Left hindlimb (tissue), 1 donor: ENCODE measurements at regions not wholly inside any gene's neighbourhood (a gene's known extent, or its start where the extent isn't known, plus 50 kb on each side); places are given as distances from the start of the nearest gene placed in this dataset.

Source experiments
- DNase-seq: peaks from one replicate; pipeline ENCODE4 v3.0.0-alpha.2; 2018

- no peak for DNase-seq
Observed at GRCh38 chr1:188237573-188238348, 1409.0 kb downstream of the PLA2G4A start.

DNA sequence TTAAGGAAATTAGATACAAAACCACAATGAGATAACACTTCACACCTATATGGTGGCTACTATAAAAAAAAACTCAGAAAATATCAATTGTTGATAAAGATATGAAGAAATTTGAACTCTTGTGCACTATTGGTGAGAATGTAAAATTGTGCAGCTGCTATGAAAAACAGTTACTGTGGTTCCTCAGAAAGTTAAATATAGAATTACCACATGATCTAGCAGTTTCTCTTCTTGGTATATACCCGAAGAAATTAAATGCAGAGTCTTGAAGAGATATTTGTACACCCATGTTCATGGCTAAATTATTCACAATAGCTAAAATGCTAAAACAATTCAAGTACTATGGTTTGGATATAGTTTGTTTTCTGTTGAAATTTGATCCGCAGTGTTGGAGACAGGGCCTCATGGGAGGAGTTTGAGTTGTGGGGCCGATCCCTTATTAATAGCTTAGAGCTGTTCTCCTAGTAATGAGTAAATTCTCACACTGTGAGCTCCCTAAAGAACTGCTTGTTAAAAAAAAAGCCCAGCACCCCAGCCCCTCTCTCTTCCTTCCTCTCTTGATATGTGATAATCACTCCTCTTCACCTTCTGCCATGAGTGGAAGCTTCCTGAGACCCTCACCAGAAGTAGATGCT is 1412.1 kb downstream of the PLA2G4A start:
- no peak for DNase-seq

GRCh38 chr1:188241629-188242028 is 1412.9 kb downstream of the PLA2G4A start:
- DNase-seq, result no peak

- no peak for DNase-seq
Observed at GRCh38 chr1:188243456-188243855, 1414.7 kb downstream of the PLA2G4A start.

DNA sequence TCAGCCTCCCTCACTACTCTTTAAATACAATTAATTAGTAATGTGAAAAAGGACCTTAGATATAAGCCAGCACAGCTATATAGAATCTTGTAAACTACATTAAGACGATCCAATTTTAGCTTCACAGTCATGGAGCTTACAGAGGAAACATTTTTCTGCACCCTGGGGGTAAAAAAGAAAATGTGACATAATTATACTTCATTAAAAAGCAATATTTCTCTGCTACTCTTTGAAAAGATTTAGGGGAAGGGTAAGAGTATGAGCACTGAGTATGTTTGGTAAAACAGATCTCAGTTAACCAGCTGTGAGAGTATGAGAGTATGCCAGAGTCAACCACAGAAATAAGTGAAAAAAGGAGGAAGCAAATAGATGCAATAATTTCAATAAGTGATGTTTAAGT is 1415.9 kb downstream of the PLA2G4A start:
- no peak for DNase-seq

GRCh38 chr1:188247255-188247654 is 1418.5 kb downstream of the PLA2G4A start:
- DNase-seq, result no peak

GRCh38 chr1:188249811-188250210 is 1421.1 kb downstream of the PLA2G4A start:
- DNase-seq, result no peak

DNA sequence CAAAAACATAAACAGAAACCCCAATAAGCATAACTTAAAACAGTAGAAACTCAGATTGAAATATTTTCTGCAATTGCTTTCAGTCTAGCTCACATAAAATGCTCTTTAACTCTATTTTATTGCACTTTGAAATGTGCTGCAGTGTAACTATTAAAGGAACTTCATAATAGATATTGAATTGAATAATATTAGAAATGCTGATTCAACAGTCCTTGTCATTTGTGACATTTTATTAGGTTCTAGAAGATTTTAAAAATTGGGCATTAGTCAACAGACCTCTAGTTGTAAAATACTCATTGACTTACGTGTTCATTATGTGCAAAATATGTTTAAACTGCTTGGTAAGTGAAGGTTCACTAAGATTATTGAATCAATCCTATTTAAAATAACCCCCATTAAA is 1422.3 kb downstream of the PLA2G4A start:
- no peak for DNase-seq

DNA sequence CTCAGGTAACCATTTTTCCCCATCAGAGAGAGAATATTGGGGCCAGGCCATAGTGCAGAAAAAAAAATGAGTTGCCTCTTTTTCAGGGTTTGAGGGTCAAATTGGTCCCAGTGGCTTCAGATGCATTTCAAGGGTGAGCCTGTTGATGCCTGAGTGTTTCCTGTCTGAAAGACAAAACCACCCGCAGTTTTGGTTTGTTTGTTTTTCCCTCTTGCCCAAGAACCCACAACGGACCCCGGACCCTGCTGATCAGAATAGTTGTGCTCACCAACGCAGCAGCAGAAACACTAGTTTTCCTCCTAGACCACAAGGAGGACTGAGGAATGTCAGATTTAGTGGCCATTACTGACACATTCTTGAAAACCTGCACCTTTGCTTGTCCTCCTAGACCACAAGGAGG is 1433.1 kb downstream of the PLA2G4A start:
- DNase-seq, result no peak

GRCh38 chr1:188269956-188270355 is 1441.2 kb downstream of the PLA2G4A start:
- DNase-seq, result no peak

- no peak for DNase-seq
Observed at GRCh38 chr1:188270497-188270896, 1441.7 kb downstream of the PLA2G4A start.

DNA sequence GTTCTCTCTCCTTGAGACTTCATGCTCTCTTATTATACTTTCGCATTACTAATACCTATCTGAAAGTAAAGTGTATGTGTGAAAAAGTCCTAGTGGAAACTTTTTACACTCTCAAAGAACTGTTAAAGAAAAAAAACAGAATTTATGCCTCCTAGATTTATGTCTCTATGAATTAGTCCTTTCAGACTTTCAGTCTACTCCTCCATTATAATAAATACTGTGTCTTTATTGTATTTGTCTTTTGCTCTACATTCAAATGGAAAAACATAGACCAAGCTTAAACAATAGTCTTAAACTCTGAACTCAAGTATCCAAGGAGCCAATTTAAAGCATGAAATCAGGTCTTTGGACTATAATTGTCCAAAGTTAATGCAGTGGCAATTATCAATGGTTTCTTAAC is 1449.0 kb downstream of the PLA2G4A start:
- no peak for DNase-seq

GRCh38 chr1:188281921-188282320 is 1453.2 kb downstream of the PLA2G4A start:
- no peak for DNase-seq

GRCh38 chr1:188295157-188295556 is 1466.4 kb downstream of the PLA2G4A start:
- DNase-seq, result no peak

DNA sequence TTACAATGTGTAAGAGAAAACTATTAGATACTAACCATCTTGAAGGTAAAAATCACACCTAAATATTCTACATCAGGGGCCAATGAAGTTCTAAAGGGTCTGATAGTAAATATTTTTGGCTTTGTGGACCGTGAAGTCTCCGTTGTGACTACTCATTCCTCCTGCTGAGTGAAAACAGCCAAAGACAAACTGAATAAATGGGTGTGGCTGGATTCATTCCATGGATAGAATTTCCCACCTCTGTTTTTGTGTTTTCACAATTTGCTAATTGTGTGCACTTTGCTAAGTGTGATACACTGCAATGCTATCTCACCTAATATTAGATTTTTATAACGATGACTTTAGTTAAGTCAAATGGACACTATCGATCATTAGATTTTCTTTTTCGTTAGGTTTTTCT is 1474.0 kb downstream of the PLA2G4A start:
- DNase-seq, result no peak

DNA sequence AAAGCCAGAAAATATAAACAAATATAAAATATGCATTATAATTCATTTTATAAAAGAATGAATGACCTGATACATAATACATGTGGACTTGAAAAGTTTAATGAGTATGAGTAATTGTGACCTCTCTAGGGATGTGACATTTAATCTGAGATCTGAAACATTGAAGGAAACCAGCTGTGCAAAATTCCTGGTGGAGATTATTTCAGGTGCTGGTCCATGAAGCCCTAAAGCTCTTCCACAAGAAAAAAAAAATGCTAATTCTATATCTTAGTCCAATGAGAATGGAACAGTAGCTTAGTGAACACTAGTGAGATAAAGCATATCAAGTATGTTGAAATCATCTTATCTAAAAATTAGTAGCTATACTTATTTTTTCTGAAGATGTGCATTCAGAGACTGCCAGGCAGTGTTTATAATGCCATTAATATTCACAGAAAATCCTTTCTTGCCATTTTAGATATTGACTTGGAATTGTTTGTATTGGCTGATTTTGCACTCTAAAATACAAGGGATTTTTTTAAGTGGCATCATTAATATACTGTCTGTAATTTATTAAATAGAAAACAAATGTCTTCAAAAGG is 1485.9 kb downstream of the PLA2G4A start:
- no peak for DNase-seq

- DNase-seq, result no peak
Observed at GRCh38 chr1:188317894-188318293, 1489.1 kb downstream of the PLA2G4A start.

GRCh38 chr1:188325211-188325610 is 1496.5 kb downstream of the PLA2G4A start:
- DNase-seq, result no peak

DNA sequence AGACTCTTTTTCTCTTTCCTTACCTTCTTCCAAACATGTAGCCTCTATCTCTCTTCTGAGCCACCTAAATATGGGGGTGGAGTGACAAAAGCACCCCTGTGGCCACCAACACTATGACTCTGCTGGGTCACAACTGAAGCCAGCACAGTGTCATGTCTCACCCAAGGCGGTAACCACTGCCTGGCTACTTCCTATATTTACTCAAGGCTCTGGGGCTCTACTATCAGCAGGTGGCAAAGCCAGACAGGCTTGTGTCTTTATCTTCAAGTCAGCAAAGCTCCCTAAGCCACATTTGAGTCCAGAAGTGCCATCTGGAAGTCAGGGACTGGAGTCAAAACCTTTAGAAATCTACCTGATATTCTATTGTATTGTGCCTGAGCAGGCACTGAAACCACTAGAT is 1515.2 kb downstream of the PLA2G4A start:
- DNase-seq, result no peak

DNA sequence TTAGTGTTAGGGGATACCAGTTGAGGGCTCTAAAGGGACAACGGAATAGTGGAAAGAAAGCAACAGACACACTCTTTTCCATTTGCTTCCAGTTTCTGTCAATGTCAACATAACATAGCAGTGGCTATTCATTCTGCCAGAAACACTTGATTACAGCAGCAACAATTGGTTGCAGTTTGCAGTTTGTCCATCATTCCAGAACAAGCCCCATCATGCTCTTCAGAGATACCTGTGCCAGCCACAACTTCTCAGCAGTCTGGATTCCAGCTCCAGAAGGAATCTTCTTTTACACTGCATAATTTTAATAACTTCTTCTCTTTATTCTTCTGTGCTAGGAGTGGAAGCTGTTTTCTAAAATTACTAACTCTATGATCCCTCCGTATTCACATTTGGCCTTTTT is 1521.4 kb downstream of the PLA2G4A start:
- no peak for DNase-seq

- no peak for DNase-seq
Observed at GRCh38 chr1:188355082-188355481, 1526.3 kb downstream of the PLA2G4A start.

DNA sequence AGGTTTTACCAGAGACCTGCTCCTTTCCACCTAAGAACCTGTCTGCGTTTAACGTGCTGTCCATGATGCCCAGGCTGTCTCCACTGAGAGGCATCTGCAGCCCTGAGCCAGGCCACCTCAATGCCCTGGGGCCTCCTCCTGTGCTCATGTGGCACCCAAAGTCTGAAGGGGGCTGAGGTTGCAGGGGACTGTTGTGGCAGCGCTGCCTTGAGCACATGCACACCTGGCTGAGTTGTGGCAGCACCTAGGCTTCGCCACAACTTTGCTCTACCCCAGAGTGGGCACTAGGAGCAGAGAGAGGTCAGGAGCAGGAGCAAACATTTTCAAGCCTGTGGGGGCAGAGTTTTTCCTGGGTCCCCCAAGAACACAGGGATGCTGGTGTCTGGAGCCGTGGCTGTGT is 1527.1 kb downstream of the PLA2G4A start:
- no peak for DNase-seq

- DNase-seq, result no peak
Observed at GRCh38 chr1:188359315-188359714, 1530.6 kb downstream of the PLA2G4A start.

DNA sequence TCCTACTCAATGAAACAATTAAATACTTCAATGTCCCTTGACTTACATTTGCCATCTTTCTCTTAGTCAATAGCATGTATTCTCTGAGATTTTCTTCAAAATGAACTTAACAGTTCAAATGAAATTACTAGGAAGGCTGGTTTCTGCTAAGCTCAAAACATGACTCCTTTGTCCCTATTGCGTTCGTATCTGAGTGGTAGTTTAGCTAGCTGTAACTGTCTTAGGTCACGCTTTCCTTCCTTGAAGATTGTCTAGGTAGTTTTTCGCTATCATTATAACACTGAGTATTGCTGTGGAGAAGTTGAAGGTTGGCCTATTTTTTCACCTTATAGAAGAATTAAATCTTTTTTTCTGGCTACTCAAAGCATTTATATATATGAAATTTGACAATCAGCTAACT is 1535.2 kb downstream of the PLA2G4A start:
- no peak for DNase-seq
